SJSA1 (cell line): ENCODE measurements at regions not wholly inside any gene's neighbourhood (a gene's known extent, or its start where the extent isn't known, plus 50 kb on each side); places are given as distances from the start of the nearest gene placed in this dataset.

Experiments used
- DNase-seq, 2 experiments: peaks; one replicate each; pipeline ENCODE4 v3.0.0-alpha.2; 2015 to 2020; ENCODE audit warnings: low spot score in 2 of 2, low read depth in 1 of 2
- H3K27ac ChIP-seq: fragments of 250-450 bp; sonication (Bioruptor Pico); 2 replicates; pipeline ENCODE4 v1.5.1; 2020; ENCODE audit warnings: mild to moderate bottlenecking, moderate library complexity
- H3K27me3 ChIP-seq: fragments of 250-450 bp; sonication (Bioruptor Pico); replicated peaks from 2 replicates; pipeline ENCODE4 v1.5.1; 2020; ENCODE audit warnings: mild to moderate bottlenecking, moderate library complexity
- H3K36me3 ChIP-seq: fragments of 250-450 bp; sonication (Bioruptor Pico); 2 replicates; pipeline ENCODE4 v1.5.1; 2020; ENCODE audit warnings: mild to moderate bottlenecking
- H3K4me1 ChIP-seq: fragments of 250-450 bp; sonication (Bioruptor Pico); replicated peaks from 2 replicates; pipeline ENCODE4 v1.6.1; 2021; ENCODE audit warnings: mild to moderate bottlenecking
- H3K4me3 ChIP-seq: fragments of 250-450 bp; sonication (Bioruptor Pico); 2 replicates; pipeline ENCODE4 v1.5.1; 2020; ENCODE audit warnings: mild to moderate bottlenecking
- H3K9me3 ChIP-seq: fragments of 250-450 bp; sonication (Bioruptor Pico); replicated peaks from 2 replicates; pipeline ENCODE4 v1.5.1; 2020; ENCODE audit warnings: mild to moderate bottlenecking

GRCh38 chr3:127478922-127479321 lies 111.6 kb downstream of the TPRA1 start:
- Histone ChIP-seq H3K9me3 (no peaks in the 10 kb centered on the region), H3K27ac (no peak overlapping the region), H3K4me3 (no peak overlapping the region), H3K27me3 (peaks cover 18% of the 10 kb centered on the region), H3K4me1 (no peaks in the 10 kb centered on the region), H3K36me3 (no peaks in the 10 kb centered on the region)
- no peak for DNase-seq

- no peak for DNase-seq
- no peaks in the 10 kb centered on the region for H3K4me1 ChIP-seq
- peaks cover 18% of the 10 kb centered on the region for H3K27me3 ChIP-seq
- H3K9me3 ChIP-seq = no peaks in the 10 kb centered on the region
- H3K36me3 ChIP-seq = no peaks in the 10 kb centered on the region
- H3K27ac ChIP-seq = no peak overlapping the region
- H3K4me3 ChIP-seq = no peak overlapping the region
These were observed 113.1 kb downstream of the TPRA1 start for GRCh38 chr3:127477396-127477795.

- Histone ChIP-seq H3K4me1 (no peaks in the 10 kb centered on the region), H3K27me3 (peaks cover 18% of the 10 kb centered on the region), H3K27ac (no peak overlapping the region), H3K9me3 (no peaks in the 10 kb centered on the region), H3K4me3 (no peak overlapping the region), H3K36me3 (no peaks in the 10 kb centered on the region)
- DNase-seq = no peak
These were observed 113.6 kb downstream of the TPRA1 start for GRCh38 chr3:127476936-127477335.

- Histone ChIP-seq H3K4me1 (no peaks in the 10 kb centered on the region), H3K9me3 (no peaks in the 10 kb centered on the region), H3K27me3 (peaks cover 18% of the 10 kb centered on the region), H3K4me3 (no peak overlapping the region), H3K36me3 (no peaks in the 10 kb centered on the region), H3K27ac (no peak overlapping the region)
- no peak for DNase-seq
These were observed 114.4 kb downstream of the TPRA1 start for GRCh38 chr3:127475975-127476705.

GRCh38 chr3:127475391-127475790 lies 115.1 kb downstream of the TPRA1 start:
- Histone ChIP-seq H3K9me3 (no peaks in the 10 kb centered on the region), H3K4me3 (no peak overlapping the region), H3K4me1 (no peaks in the 10 kb centered on the region), H3K27ac (no peak overlapping the region), H3K36me3 (no peaks in the 10 kb centered on the region), H3K27me3 (peaks cover 18% of the 10 kb centered on the region)
- no peak for DNase-seq

- no peaks in the 10 kb centered on the region for H3K36me3 ChIP-seq
- H3K4me1 ChIP-seq = no peaks in the 10 kb centered on the region
- no peak overlapping the region for H3K27ac ChIP-seq
- H3K9me3 ChIP-seq = no peaks in the 10 kb centered on the region
- DNase-seq = no peak
- no peak overlapping the region for H3K4me3 ChIP-seq
- H3K27me3 ChIP-seq = peaks cover 15% of the 10 kb centered on the region
These were observed 117.1 kb downstream of the TPRA1 start for GRCh38 chr3:127473244-127474024.

GRCh38 chr3:127472506-127472905 lies 118.0 kb downstream of the TPRA1 start:
- no peak overlapping the region for H3K27ac ChIP-seq
- no peak overlapping the region for H3K4me3 ChIP-seq
- H3K27me3 ChIP-seq = peaks cover 6% of the 10 kb centered on the region; the same call in 1 of the 2 replicates
- no peaks in the 10 kb centered on the region for H3K4me1 ChIP-seq
- no peaks in the 10 kb centered on the region for H3K9me3 ChIP-seq
- H3K36me3 ChIP-seq = no peaks in the 10 kb centered on the region
- no peak for DNase-seq

- Histone ChIP-seq H3K27ac (no peak overlapping the region), H3K36me3 (no peaks in the 10 kb centered on the region), H3K27me3 (no peaks in the 10 kb centered on the region), H3K4me3 (no peak overlapping the region), H3K4me1 (no peaks in the 10 kb centered on the region), H3K9me3 (no peaks in the 10 kb centered on the region)
- no peak for DNase-seq
These were observed 119.4 kb downstream of the TPRA1 start for GRCh38 chr3:127471142-127471541.

- DNase-seq = no peak
- Histone ChIP-seq H3K27me3 (no peaks in the 10 kb centered on the region), H3K4me1 (no peaks in the 10 kb centered on the region), H3K4me3 (no peak overlapping the region), H3K9me3 (no peaks in the 10 kb centered on the region), H3K36me3 (no peaks in the 10 kb centered on the region), H3K27ac (no peak overlapping the region)
These were observed 120.8 kb downstream of the TPRA1 start for GRCh38 chr3:127469760-127470159.

- DNase-seq = no peak
- Histone ChIP-seq H3K9me3 (no peaks in the 10 kb centered on the region), H3K27ac (no peak overlapping the region), H3K4me3 (no peak overlapping the region), H3K36me3 (no peaks in the 10 kb centered on the region), H3K27me3 (no peaks in the 10 kb centered on the region), H3K4me1 (no peaks in the 10 kb centered on the region)
These were observed 123.1 kb downstream of the TPRA1 start for GRCh38 chr3:127467391-127467790.

GRCh38 chr3:127464642-127465041 lies 125.9 kb downstream of the TPRA1 start:
- Histone ChIP-seq H3K9me3 (no peaks in the 10 kb centered on the region), H3K27ac (no peak overlapping the region), H3K4me1 (no peaks in the 10 kb centered on the region), H3K27me3 (no peaks in the 10 kb centered on the region), H3K36me3 (no peaks in the 10 kb centered on the region), H3K4me3 (no peak overlapping the region)
- no peak for DNase-seq

- H3K27ac ChIP-seq = no peak overlapping the region
These were observed 128.3 kb downstream of the TPRA1 start for GRCh38 chr3:127462111-127462655.

GRCh38 chr3:127461286-127461910 lies 129.1 kb downstream of the TPRA1 start:
- Histone ChIP-seq H3K27me3 (peaks cover 12% of the 10 kb centered on the region), H3K4me3 (no peak overlapping the region), H3K9me3 (no peaks in the 10 kb centered on the region), H3K27ac (no peak overlapping the region), H3K4me1 (peaks cover 8% of the 10 kb centered on the region), H3K36me3 (no peaks in the 10 kb centered on the region)
- no peak for DNase-seq

More at GRCh38 chr3:127462111-127462655, 128.3 kb downstream of the TPRA1 start:
- Histone ChIP-seq H3K4me1 (peaks cover under 1% of the 10 kb centered on the region; the same call in 1 of the 2 replicates), H3K9me3 (no peaks in the 10 kb centered on the region), H3K4me3 (no peak overlapping the region), H3K36me3 (no peaks in the 10 kb centered on the region), H3K27me3 (peaks cover 6% of the 10 kb centered on the region)
- DNase-seq = no peak

GRCh38 chr3:127459891-127460290 lies 130.6 kb downstream of the TPRA1 start:
- H3K4me3 ChIP-seq = no peak overlapping the region

More at GRCh38 chr3:127459891-127460290, 130.6 kb downstream of the TPRA1 start:
- H3K27ac ChIP-seq = no peak overlapping the region
- no peak for DNase-seq
- peaks cover 20% of the 10 kb centered on the region for H3K4me1 ChIP-seq
- H3K9me3 ChIP-seq = 0 out of 2 replicates have a peak, but pooled peaks cover 2% of the 10 kb centered on the region
- H3K27me3 ChIP-seq = peaks cover 25% of the 10 kb centered on the region
- H3K36me3 ChIP-seq = no peaks in the 10 kb centered on the region
